ENCODE measurements at regions not wholly inside any gene's neighbourhood (a gene's known extent, or its start where the extent isn't known, plus 50 kb on each side); places are given as distances from the start of the nearest gene placed in this dataset.

- TF ChIP-seq NR2C2 (IDR thresholded peaks at IDR 0.05; ENCODE audit: borderline replicate concordance, control insufficient read depth, insufficient read length, low read depth): no peak
- TF ChIP-seq KAT2A (conservative IDR thresholded peaks at IDR 0.05; ENCODE audit: control insufficient read depth, low read depth, low read length): no peak
Measured at GRCh38 chr1:214208460-214208859, 72.5 kb upstream of the SMYD2 start (continued).

- no peaks in the 10 kb centered on the region for H3K4me1 ChIP-seq (ENCODE audit: control insufficient read depth, insufficient read depth, low read length)
- CTCF ChIA-PET: interaction anchor here (1.2 to 5.6 kb wide), 3 partner anchors 49 to 121 kb away, joined by 3 to 46 read pairs (median 4); no protein-coding TSS in a partner anchor
- RAD21 ChIA-PET (ENCODE audit: unreplicated experiment): interaction anchor here (1.0 to 1.3 kb wide), 2 partner anchors 119 to 123 kb away, joined by 3 to 4 read pairs; no protein-coding TSS in a partner anchor
- H3K79me2 ChIP-seq (ENCODE audit: control insufficient read depth, insufficient read depth, low read length): no peaks in the 10 kb centered on the region
- 57% methylated on average over 6 of the region's 7 CpGs for WGBS (ENCODE audit: insufficient coverage, insufficient replicate concordance, low lambda C conversion rate, missing lambda C conversion rate)
- ATAC-seq (no peak), FAIRE-seq (no peak), DNase-seq (ENCODE audit: low read depth, low spot score) (no peak)
- H3K9me3 ChIP-seq (replicated peaks; ENCODE audit: control insufficient read depth, insufficient read depth, low read length): no peaks in the 10 kb centered on the region
- in situ Hi-C loops (cut with MboI): no loop called here
- no peaks in the 10 kb centered on the region for H4K20me1 ChIP-seq (ENCODE audit: control insufficient read depth, insufficient read depth)
- H3K27ac ChIP-seq (ENCODE audit: control insufficient read depth, insufficient read depth): no peak overlapping the region
- H3K9ac ChIP-seq (ENCODE audit: control insufficient read depth, insufficient read depth, low read length): no peak overlapping the region
- BruUV-seq (replicated peaks): no TSS peak
- H2AFZ ChIP-seq (ENCODE audit: control insufficient read depth, low read depth, low read length): no peak overlapping the region
- no peaks in the 10 kb centered on the region for H3K36me3 ChIP-seq (ENCODE audit: control insufficient read depth in 2 of 2, insufficient read depth in 2 of 2, low read length in 1 of 2)
- SMC1A ChIA-PET (ENCODE audit: uncharacterized antibody, unreplicated experiment): interaction anchor here (0.5 to 1.7 kb wide), 5 partner anchors 117 to 559 kb away, joined by 3 to 5 read pairs (median 3); no protein-coding TSS in a partner anchor
- intact Hi-C loops (cut with micrococcal nuclease; ENCODE audit: unreplicated experiment): no loop called here
- POLR2A ChIA-PET: no interaction called here
- H3K4me3 ChIP-seq: no peak overlapping the region
- H3K4me2 ChIP-seq (ENCODE audit: control insufficient read depth, insufficient read depth): no peak overlapping the region
- no peaks in the 10 kb centered on the region; a peak in 1 of 4 replicates for H3K27me3 ChIP-seq (replicated peaks in 1 of 2; ENCODE audit: control insufficient read depth in 2 of 2, insufficient read depth in 2 of 2, low read length in 1 of 2)
- TF ChIP-seq BCL11A (IDR thresholded peaks at IDR 0.05; ENCODE audit: low read depth, low read length) (no peak), KAT2A (conservative IDR thresholded peaks at IDR 0.05; ENCODE audit: control insufficient read depth, low read depth, low read length) (no peak), SUPT20H (IDR thresholded peaks at IDR 0.05; ENCODE audit: borderline replicate concordance, control insufficient read depth, low read depth, low read length) (no peak), NRF1 (conservative IDR thresholded peaks at IDR 0.05; ENCODE audit: low read depth, low read length) (no peak), EP300 (IDR thresholded peaks at IDR 0.05; ENCODE audit: borderline replicate concordance in 1 of 2, control insufficient read depth in 1 of 2, low read depth in 2 of 2, low read length in 2 of 2) (no peak), RUNX3 (IDR thresholded peaks at IDR 0.05; ENCODE audit: low read length) (no peak), CHD1 (IDR thresholded peaks at IDR 0.05; ENCODE audit: low read depth, low read length) (no peak), NR2C1 (IDR thresholded peaks at IDR 0.05) (no peak), TAF1 (IDR thresholded peaks at IDR 0.05; ENCODE audit: borderline replicate concordance, low read depth, low read length) (no peak), YBX1 (IDR thresholded peaks at IDR 0.05) (no peak), ZNF622 (IDR thresholded peaks at IDR 0.05) (no peak), ZNF384 (IDR thresholded peaks at IDR 0.05; ENCODE audit: borderline replicate concordance, low read depth, low read length) (no peak), NFYB (IDR thresholded peaks at IDR 0.05; ENCODE audit: insufficient read depth, low read depth, low read length) (no peak), ZNF207 (IDR thresholded peaks at IDR 0.05; ENCODE audit: borderline replicate concordance) (no peak), STAT3 (IDR thresholded peaks at IDR 0.05; ENCODE audit: low read depth, low read length) (no peak), MEF2A (IDR thresholded peaks at IDR 0.05; ENCODE audit: insufficient read depth, low read depth, low read length) (no peak), EGR1 (IDR thresholded peaks at IDR 0.05; ENCODE audit: borderline replicate concordance in 1 of 2, low read depth in 2 of 2, low read length in 2 of 2) (no peak)
- TF ChIP-seq, protein P1, sequence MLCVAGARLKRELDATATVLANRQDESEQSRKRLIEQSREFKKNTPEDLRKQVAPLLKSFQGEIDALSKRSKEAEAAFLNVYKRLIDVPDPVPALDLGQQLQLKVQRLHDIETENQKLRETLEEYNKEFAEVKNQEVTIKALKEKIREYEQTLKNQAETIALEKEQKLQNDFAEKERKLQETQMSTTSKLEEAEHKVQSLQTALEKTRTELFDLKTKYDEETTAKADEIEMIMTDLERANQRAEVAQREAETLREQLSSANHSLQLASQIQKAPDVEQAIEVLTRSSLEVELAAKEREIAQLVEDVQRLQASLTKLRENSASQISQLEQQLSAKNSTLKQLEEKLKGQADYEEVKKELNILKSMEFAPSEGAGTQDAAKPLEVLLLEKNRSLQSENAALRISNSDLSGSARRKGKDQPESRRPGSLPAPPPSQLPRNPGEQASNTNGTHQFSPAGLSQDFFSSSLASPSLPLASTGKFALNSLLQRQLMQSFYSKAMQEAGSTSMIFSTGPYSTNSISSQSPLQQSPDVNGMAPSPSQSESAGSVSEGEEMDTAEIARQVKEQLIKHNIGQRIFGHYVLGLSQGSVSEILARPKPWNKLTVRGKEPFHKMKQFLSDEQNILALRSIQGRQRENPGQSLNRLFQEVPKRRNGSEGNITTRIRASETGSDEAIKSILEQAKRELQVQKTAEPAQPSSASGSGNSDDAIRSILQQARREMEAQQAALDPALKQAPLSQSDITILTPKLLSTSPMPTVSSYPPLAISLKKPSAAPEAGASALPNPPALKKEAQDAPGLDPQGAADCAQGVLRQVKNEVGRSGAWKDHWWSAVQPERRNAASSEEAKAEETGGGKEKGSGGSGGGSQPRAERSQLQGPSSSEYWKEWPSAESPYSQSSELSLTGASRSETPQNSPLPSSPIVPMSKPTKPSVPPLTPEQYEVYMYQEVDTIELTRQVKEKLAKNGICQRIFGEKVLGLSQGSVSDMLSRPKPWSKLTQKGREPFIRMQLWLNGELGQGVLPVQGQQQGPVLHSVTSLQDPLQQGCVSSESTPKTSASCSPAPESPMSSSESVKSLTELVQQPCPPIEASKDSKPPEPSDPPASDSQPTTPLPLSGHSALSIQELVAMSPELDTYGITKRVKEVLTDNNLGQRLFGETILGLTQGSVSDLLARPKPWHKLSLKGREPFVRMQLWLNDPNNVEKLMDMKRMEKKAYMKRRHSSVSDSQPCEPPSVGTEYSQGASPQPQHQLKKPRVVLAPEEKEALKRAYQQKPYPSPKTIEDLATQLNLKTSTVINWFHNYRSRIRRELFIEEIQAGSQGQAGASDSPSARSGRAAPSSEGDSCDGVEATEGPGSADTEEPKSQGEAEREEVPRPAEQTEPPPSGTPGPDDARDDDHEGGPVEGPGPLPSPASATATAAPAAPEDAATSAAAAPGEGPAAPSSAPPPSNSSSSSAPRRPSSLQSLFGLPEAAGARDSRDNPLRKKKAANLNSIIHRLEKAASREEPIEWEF (IDR thresholded peaks at IDR 0.05; ENCODE audit: insufficient replicate concordance, low read depth, low read length): no peak
Measured at GRCh38 chr1:214209260-214209808, 71.6 kb upstream of the SMYD2 start.

Measured in GM12878 (cell line).